Heart left ventricle (tissue), 13 donors: ENCODE measurements at regions not wholly inside any gene's neighbourhood (a gene's known extent, or its start where the extent isn't known, plus 50 kb on each side); places are given as distances from the start of the nearest gene placed in this dataset.

Experiments used
- CTCF ChIP-seq, 12 donors: fragments of 200-600 bp; sonication (generic) in 4 of 12; IDR thresholded peaks; one replicate each; pipeline versions ENCODE4 v1.5.0 to v1.8.0; 2018 to 2022; ENCODE audit warnings: antibody characterized with exemption in 12 of 12, mild to moderate bottlenecking in 5 of 12
- POLR2A ChIP-seq, 2 donors: fragments of 450-650 bp; IDR thresholded peaks; one replicate each; pipeline ENCODE4 v1.6.1; 2017; ENCODE audit warnings: antibody characterized with exemption in 2 of 2, mild to moderate bottlenecking in 2 of 2, moderate library complexity in 2 of 2
- donor health status: ischemic (EF 13 %, LVEDD 7.1; RV severe dilation, severe dysfunction).
- donor health status: DM: no; HTN: yes; CAD: no.
- donor health status: DM: no; HTN: no; CAD: no.
- donor health status: ischemic (EF 25% LVEDD 6.9; RV normal size, moderate dysfunction).
- donor health status: ischemic (EF 25% LVEDD 5.7; RV mildly dilated, moderate dysfunction).
- donor health status: ischemic (EF 35%, LVEDD 5.7; RV mildly dilated, moderate dysfunction).
- donor health status: nonischemic (EF 11% LVEDD 7.7; RV severe dilation, severe dysfunction).
- donor health status: DM: yes; HTN: yes; CAD: no.
- donor health status: PGD.
- donor health status: ischemic (EF 29% LVEDD 5.4; RV normal size, mild dysfunction).
- donor health status: nonischemic (EF 23%, LVEDD 6.1; RV moderate dilation, normal function).

GRCh38 chr4:171667906-171668305 lies 145.3 kb upstream of the GALNTL6 start:
- TF ChIP-seq POLR2A (IDR thresholded peaks at IDR 0.05) (no peak), CTCF (IDR thresholded peaks at IDR 0.05) (no peak)
